GM10266 (cell line): ENCODE measurements at regions not wholly inside any gene's neighbourhood (a gene's known extent, or its start where the extent isn't known, plus 50 kb on each side); places are given as distances from the start of the nearest gene placed in this dataset.

ENCODE experiments used
- DNase-seq: peaks from one replicate; pipeline ENCODE4 v3.0.0; 2012; ENCODE audit errors: extremely low spot score
- TF ChIP-seq, protein P1 (sequence below): IDR thresholded peaks from 2 replicates; pipeline ENCODE4 v1.5.1; 2012; ENCODE audit warnings: mild to moderate bottlenecking, low read depth; ENCODE audit not compliant: control insufficient read depth, insufficient read depth; ENCODE audit errors: missing control alignments

DNA sequence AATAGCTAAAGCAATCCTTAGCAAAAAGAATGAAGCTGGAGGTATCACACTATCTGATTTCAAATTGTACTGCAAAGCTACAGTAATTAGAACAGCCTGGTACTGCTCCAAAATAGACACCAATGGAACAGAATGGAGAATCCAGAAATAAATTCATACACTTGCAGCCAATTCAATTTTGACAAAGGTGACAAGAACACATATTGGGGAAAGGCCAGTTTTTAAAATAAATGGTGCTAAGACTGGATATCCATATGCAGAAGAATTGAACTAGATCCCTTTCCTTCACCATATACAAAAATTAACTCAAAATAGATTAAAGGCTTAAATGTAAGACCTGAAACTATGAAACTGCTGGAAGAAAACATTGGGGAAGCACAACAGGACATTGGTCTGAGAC, 748.5 kb downstream of the DNAJB9 start:
- DNase-seq, result no peak
- TF ChIP-seq, protein P1, sequence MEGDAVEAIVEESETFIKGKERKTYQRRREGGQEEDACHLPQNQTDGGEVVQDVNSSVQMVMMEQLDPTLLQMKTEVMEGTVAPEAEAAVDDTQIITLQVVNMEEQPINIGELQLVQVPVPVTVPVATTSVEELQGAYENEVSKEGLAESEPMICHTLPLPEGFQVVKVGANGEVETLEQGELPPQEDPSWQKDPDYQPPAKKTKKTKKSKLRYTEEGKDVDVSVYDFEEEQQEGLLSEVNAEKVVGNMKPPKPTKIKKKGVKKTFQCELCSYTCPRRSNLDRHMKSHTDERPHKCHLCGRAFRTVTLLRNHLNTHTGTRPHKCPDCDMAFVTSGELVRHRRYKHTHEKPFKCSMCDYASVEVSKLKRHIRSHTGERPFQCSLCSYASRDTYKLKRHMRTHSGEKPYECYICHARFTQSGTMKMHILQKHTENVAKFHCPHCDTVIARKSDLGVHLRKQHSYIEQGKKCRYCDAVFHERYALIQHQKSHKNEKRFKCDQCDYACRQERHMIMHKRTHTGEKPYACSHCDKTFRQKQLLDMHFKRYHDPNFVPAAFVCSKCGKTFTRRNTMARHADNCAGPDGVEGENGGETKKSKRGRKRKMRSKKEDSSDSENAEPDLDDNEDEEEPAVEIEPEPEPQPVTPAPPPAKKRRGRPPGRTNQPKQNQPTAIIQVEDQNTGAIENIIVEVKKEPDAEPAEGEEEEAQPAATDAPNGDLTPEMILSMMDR, result no peak

DNA sequence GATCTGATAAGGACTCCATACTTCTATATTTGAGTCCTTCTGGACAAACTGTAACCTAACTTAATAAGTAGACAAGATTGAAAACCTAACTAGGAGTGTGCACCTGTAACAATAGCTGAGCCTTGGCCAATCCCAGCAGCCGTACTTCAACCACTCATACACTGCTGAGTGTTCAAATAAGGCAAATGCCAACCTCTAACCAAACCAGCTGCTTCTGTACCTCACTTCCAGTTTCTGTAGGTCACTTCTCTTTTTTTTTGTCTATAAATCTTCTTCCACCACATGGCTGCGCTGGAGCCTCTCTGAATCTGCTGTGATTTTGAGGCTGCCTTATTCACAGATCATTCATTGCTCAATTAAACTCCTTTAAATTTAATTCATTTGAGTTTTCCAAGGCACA, 753.2 kb downstream of the DNAJB9 start:
- DNase-seq, result no peak

DNA sequence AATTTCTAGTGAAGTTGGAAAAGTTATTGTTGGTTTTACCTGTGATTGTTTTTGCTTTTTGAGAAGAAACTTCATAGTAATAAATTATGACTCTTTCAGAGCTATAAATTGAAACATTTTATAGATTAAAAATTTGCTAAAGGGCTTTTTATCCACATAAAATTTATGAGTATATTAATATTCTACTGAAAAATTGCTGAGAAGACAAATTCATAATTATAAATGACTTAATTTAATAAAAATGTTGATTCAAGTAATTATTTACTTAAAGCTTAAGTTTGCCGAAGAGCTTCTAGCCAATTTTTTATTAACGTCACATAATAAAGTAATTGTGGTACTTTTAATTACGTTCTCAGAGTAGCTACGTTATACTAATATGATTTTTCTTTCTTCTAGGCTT, 761.7 kb downstream of the DNAJB9 start:
- TF ChIP-seq, protein P1, result no peak
- no peak for DNase-seq

More for the DNA sequence above, 753.2 kb downstream of the DNAJB9 start:
- TF ChIP-seq, protein P1, result no peak

DNA sequence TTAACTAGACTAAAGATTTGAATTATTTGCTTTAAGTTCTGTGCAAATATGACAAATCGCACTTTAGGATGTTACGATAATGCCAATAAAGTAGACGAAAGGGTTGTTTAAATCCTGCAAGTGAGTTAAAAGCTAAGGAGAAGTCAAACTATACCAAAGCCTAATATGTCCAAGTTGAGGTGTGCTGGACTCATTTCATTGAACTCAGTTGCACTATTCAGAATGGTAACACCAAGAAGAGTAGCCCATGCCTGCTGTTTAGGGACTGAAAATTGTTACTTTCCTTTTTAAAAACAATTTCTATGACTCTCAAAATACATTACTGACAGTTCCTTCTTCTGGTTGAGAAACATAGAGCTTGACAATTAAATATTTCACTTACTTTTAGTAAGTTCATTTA, 766.3 kb downstream of the DNAJB9 start:
- DNase-seq, result no peak

DNA sequence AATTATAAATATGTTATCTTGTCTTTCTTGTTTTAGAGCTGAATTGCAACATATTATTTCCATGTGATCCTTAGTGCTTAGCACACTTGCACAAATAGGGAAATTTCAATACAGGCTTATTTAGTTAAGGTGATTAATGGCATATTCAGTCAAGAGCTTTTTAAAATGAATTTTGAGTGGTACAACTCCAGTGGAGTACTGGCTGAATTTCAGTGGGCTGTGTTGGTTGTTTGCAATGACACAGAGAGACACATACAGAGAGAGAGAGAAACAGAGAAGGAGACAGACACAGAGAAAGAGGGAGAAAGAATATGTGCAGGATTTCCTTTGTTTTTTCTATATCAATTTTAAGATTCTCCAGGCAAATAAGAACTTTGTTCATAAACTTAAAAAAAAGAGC, 766.9 kb downstream of the DNAJB9 start:
- no peak for DNase-seq
- TF ChIP-seq, protein P1, result no peak

More for the DNA sequence above, 766.3 kb downstream of the DNAJB9 start:
- TF ChIP-seq, protein P1, result no peak

DNA sequence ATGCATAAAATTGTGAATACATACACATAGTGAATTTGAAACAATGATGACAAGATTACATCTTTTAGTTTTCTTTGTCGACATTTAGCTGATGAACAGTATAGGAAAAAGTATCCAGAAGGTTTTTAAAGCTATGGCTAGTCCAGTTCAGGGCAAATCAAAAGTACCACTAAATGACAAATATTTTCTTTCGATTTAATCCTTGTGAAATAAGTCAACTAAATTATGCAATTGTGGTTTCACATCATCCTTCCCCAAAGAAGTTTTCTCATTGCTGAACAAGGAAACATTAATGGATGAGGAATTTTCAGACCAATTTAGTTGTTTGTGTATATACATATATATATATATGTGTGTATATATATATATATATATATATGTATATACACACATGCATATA, 774.0 kb downstream of the DNAJB9 start:
- no peak for DNase-seq
- TF ChIP-seq, protein P1, result no peak

DNA sequence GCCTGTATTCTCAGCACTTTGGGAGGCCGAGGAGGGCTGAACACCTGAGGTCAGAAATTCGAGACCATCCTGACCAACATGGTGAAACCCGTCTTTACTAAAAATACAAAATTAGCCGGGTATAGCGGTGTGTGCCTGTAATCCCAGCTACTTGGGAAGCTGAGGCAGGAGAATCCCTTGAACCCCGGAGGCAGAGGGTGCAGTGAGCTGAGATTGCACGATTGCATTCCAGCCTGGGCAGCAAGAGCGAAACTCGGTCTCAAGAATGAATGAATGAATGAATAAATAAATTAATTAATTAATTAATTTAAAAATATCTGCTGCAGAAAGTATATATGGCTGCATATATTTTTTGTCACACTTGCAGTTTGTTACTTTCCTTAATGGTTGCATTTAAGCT, 781.8 kb downstream of the DNAJB9 start:
- DNase-seq, result no peak
- TF ChIP-seq, protein P1, result no peak
